Kidney (tissue), 13 donors: ENCODE measurements at regions not wholly inside any gene's neighbourhood (a gene's known extent, or its start where the extent isn't known, plus 50 kb on each side); places are given as distances from the start of the nearest gene placed in this dataset.

ENCODE experiments used
- DNase-seq, 5 donors: peaks; one replicate each; pipeline ENCODE4 v3.0.0-alpha.2; 2013 to 2020
- FAIRE-seq: peaks from 2 replicates; lab custom pipeline; 2012; peaks lifted over from hg19 to GRCh38; lab: Jason Lieb, UNC
- H3K27ac ChIP-seq, 2 donors: one replicate each; pipeline ENCODE4 v1.7.0; 2013; ENCODE audit warnings: low read depth in 2 of 2, low read length in 2 of 2, inconsistent platforms in 1 of 2
- H3K27me3 ChIP-seq: one replicate; pipeline ENCODE4 v1.7.1; 2013; ENCODE audit warnings: low read length, inconsistent platforms; ENCODE audit not compliant: control insufficient read depth, insufficient read depth
- H3K36me3 ChIP-seq, 3 donors: one replicate each; pipeline versions ENCODE4 v1.7.0 to v1.7.1; 2013; ENCODE audit warnings: low read length in 3 of 3, control low read depth in 1 of 3, inconsistent platforms in 1 of 3; ENCODE audit not compliant: insufficient read depth in 3 of 3, control insufficient read depth in 2 of 3
- H3K4me1 ChIP-seq, 3 donors: one replicate each; pipeline versions ENCODE4 v1.7.0 to v1.7.1; 2013; ENCODE audit warnings: low read length in 3 of 3, inconsistent platforms in 1 of 3, low read depth in 1 of 3; ENCODE audit not compliant: control insufficient read depth in 2 of 3, insufficient read depth in 2 of 3
- H3K4me3 ChIP-seq, 3 donors: one replicate each; pipeline versions ENCODE4 v1.7.0 to v1.8.1; 2013; ENCODE audit warnings: low read length in 3 of 3, control low read depth in 1 of 3, inconsistent platforms in 1 of 3
- H3K9ac ChIP-seq, 3 donors: one replicate each; pipeline versions ENCODE4 v1.7.0 to v1.7.1; 2013; ENCODE audit warnings: low read length in 3 of 3, control low read depth in 1 of 3, inconsistent platforms in 1 of 3
- H3K9me3 ChIP-seq, 3 donors: one replicate each; pipeline versions ENCODE4 v1.7.0 to v1.7.1; 2013; ENCODE audit warnings: low read length in 3 of 3, control low read depth in 1 of 3, inconsistent platforms in 1 of 3; ENCODE audit not compliant: control insufficient read depth in 2 of 3, insufficient read depth in 1 of 3
- CTCF ChIP-seq: IDR thresholded peaks from 3 replicates; pipeline ENCODE4 v1.5.1; 2012; ENCODE audit warnings: mild to moderate bottlenecking, moderate library complexity, borderline replicate concordance; ENCODE audit not compliant: insufficient read depth; ENCODE audit errors: extremely low read depth
- intact Hi-C: fragments of 100-400 bp; cut with DNase I; formaldehyde crosslinking; loops from one replicate; pipeline ENCODE4 v1.11.1; 2022
- donor health status: control.
- donor health status: control.
- donor health status: control.
- donor health status: control.
- donor health status: control.
- donor health status: DM: yes; HTN: yes; CAD: no.
- donor health status: Normal renal cell carcinoma (clear cell type).

- Histone ChIP-seq H3K27me3 (no peaks in the 10 kb centered on the region), H3K4me3 (no peak overlapping the region), H3K4me1 (no peaks in the 10 kb centered on the region), H3K9ac (no peak overlapping the region), H3K27ac (no peak overlapping the region), H3K9me3 (no peaks in the 10 kb centered on the region), H3K36me3 (no peaks in the 10 kb centered on the region)
- DNase-seq (no peak), FAIRE-seq (no peak)
- TF ChIP-seq CTCF: no peak
- intact Hi-C loops: no loop called here
Observed at GRCh38 chr6:140372064-140372463, 997.6 kb upstream of the CITED2 start.

DNA sequence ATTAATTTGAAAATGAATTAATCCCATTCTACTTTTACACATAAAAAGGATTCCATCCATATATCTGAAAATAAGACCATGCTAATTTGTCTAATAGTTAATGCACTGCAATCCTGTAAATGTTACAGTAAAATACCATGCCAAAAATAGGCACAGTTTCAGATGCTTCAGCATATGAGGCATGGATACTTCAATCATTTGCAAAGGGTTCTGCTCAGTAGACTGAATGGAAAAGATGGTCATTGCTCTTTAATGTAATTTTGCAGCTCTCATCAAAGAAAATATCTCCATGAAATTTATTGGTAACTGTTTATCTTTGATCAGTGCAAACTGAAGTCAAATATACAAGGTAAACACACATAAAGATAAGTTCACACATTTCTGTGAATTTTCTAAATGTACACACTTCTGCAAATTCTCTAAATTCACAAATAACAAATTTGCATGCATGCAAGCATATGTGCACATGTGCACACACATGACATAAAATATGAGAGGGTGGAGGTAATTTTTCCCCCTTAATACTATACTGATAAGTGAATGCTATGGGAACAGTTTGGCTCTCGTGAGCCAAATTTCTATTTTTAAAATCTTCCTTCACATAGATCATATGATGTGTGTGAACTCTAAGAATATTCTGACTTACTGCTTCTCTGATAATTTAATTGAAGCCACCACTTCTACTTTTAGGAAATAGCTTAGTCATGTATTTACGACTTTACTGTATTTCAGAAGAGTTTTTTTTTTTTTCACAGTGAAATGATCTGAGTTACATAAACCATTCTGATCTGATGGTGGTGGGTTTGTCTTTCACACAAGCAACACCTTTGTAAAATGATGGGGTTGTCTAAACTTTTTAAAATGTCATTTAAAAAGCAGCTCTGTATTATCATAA lies 996.8 kb upstream of the CITED2 start:
- DNase-seq: no peak
- no peak for FAIRE-seq
- H3K27me3 ChIP-seq: no peaks in the 10 kb centered on the region

GRCh38 chr6:140370441-140370840 lies 996.0 kb upstream of the CITED2 start:
- DNase-seq (no peak), FAIRE-seq (no peak)
- intact Hi-C loops: no loop called here
- Histone ChIP-seq H3K36me3 (no peaks in the 10 kb centered on the region), H3K9me3 (no peaks in the 10 kb centered on the region), H3K27ac (no peak overlapping the region), H3K4me1 (no peaks in the 10 kb centered on the region), H3K9ac (no peak overlapping the region), H3K27me3 (no peaks in the 10 kb centered on the region), H3K4me3 (no peak overlapping the region)
- TF ChIP-seq CTCF: no peak

More for the DNA sequence above, 996.8 kb upstream of the CITED2 start:
- H3K27ac ChIP-seq: no peak overlapping the region
- H3K36me3 ChIP-seq: no peaks in the 10 kb centered on the region
- H3K4me3 ChIP-seq: no peak overlapping the region
- no peak for TF ChIP-seq CTCF
- intact Hi-C loops: no loop called here
- no peaks in the 10 kb centered on the region for H3K9me3 ChIP-seq
- no peaks in the 10 kb centered on the region for H3K4me1 ChIP-seq
- H3K9ac ChIP-seq: no peak overlapping the region
